ENCODE measurements at regions not wholly inside any gene's neighbourhood (a gene's known extent, or its start where the extent isn't known, plus 50 kb on each side); places are given as distances from the start of the nearest gene placed in this dataset.

DNA sequence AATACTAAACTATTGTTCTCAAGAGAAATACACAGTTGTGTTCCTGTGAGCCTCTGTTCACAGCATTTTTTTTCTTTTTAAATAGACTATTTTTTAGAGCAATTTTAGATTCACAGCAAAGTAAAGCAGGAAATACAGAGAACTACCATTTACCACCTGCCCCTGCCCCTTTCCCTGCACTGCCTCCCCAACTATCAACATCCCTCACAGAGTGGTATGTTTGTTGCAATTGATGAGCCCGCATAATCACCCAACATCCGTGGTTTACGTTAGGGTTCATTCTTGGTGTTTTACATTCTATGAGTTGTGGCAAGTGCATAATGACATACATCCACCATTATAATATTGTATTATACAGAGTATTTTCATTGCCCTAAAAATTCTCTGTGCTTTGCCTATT is 71.6 kb upstream of the TNFAIP3 start:
- H3K4me1 ChIP-seq (ENCODE audit: control insufficient read depth, extremely low read depth, insufficient read depth, low read length), result no peaks in the 10 kb centered on the region
- TF ChIP-seq EZH2 (IDR thresholded peaks at IDR 0.05; ENCODE audit: low read length, missing control alignments), result no peak
- TF ChIP-seq, protein P1, sequence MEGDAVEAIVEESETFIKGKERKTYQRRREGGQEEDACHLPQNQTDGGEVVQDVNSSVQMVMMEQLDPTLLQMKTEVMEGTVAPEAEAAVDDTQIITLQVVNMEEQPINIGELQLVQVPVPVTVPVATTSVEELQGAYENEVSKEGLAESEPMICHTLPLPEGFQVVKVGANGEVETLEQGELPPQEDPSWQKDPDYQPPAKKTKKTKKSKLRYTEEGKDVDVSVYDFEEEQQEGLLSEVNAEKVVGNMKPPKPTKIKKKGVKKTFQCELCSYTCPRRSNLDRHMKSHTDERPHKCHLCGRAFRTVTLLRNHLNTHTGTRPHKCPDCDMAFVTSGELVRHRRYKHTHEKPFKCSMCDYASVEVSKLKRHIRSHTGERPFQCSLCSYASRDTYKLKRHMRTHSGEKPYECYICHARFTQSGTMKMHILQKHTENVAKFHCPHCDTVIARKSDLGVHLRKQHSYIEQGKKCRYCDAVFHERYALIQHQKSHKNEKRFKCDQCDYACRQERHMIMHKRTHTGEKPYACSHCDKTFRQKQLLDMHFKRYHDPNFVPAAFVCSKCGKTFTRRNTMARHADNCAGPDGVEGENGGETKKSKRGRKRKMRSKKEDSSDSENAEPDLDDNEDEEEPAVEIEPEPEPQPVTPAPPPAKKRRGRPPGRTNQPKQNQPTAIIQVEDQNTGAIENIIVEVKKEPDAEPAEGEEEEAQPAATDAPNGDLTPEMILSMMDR (conservative IDR thresholded peaks at IDR 0.05 in 1 of 2, IDR thresholded peaks at IDR 0.05 in 1 of 2; ENCODE audit: low read depth in 1 of 2, low read length in 2 of 2), result no peak
- no peaks in the 10 kb centered on the region for H4K20me1 ChIP-seq (ENCODE audit: control insufficient read depth, extremely low read depth, insufficient read depth, low read length)
- no peak overlapping the region for H2AFZ ChIP-seq (ENCODE audit: low read length)
- H3K27ac ChIP-seq (ENCODE audit: insufficient read depth, low read length), result no peak overlapping the region
- no peaks in the 10 kb centered on the region for H3K27me3 ChIP-seq (ENCODE audit: control insufficient read depth, insufficient read depth, low read length)
- no peak overlapping the region for H3K9ac ChIP-seq (ENCODE audit: insufficient read depth, low read length)
- no peaks in the 10 kb centered on the region for H3K79me2 ChIP-seq (ENCODE audit: control insufficient read depth, insufficient read depth, low read length)
- H3K4me3 ChIP-seq (replicated peaks in 1 of 4; ENCODE audit: control extremely low read depth in 1 of 4, insufficient read depth in 1 of 4, low read depth in 3 of 4, low read length in 4 of 4), result no peak overlapping the region
- no peak for DNase-seq (ENCODE audit: low read depth in 2 of 2)
- H3K36me3 ChIP-seq (ENCODE audit: control insufficient read depth, insufficient read depth, low read length), result no peaks in the 10 kb centered on the region
- H3K9me3 ChIP-seq (ENCODE audit: control insufficient read depth, insufficient read depth, low read depth, low read length), result no peaks in the 10 kb centered on the region
- no peak overlapping the region for H3K4me2 ChIP-seq (ENCODE audit: extremely low read depth, insufficient read depth, low read length)

DNA sequence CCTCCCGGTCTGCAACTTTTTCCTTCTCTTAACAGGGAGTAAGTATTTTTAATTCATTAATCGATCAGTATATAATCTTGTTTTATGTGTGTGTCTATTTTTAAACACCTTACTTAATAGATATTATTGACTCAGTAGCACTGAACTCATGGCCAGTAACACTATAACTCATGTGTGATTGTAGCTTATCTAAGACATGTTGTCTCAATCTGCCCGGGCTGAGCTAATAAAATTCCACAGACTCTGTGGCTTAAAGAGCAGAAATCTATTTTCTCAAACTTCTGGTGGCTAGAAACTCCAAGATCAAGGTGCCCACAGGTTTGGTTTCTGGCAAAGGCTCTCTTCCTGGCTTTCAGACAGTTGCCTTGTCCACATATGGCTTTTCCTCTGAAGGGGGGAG is 68.8 kb upstream of the TNFAIP3 start:
- peak in 1 of 2 donors; percentile 63 for DNase-seq (ENCODE audit: low read depth in 2 of 2)
- Histone ChIP-seq H3K79me2 (ENCODE audit: control insufficient read depth, insufficient read depth, low read length) (no peaks in the 10 kb centered on the region), H3K27me3 (ENCODE audit: control insufficient read depth, insufficient read depth, low read length) (no peaks in the 10 kb centered on the region), H2AFZ (ENCODE audit: low read length) (no peak overlapping the region), H3K4me2 (ENCODE audit: extremely low read depth, insufficient read depth, low read length) (no peak overlapping the region), H3K4me1 (ENCODE audit: control insufficient read depth, extremely low read depth, insufficient read depth, low read length) (no peaks in the 10 kb centered on the region), H4K20me1 (ENCODE audit: control insufficient read depth, extremely low read depth, insufficient read depth, low read length) (no peaks in the 10 kb centered on the region), H3K4me3 (replicated peaks in 1 of 4; ENCODE audit: control extremely low read depth in 1 of 4, insufficient read depth in 1 of 4, low read depth in 3 of 4, low read length in 4 of 4) (no peak overlapping the region), H3K9me3 (ENCODE audit: control insufficient read depth, insufficient read depth, low read depth, low read length) (no peaks in the 10 kb centered on the region), H3K9ac (ENCODE audit: insufficient read depth, low read length) (no peak overlapping the region), H3K36me3 (ENCODE audit: control insufficient read depth, insufficient read depth, low read length) (no peaks in the 10 kb centered on the region), H3K27ac (ENCODE audit: insufficient read depth, low read length) (no peak overlapping the region)
- no peak for TF ChIP-seq EZH2 (IDR thresholded peaks at IDR 0.05; ENCODE audit: low read length, missing control alignments)
- TF ChIP-seq, protein P1 (conservative IDR thresholded peaks at IDR 0.05 in 1 of 2, IDR thresholded peaks at IDR 0.05 in 1 of 2; ENCODE audit: low read depth in 1 of 2, low read length in 2 of 2), result no peak

DNA sequence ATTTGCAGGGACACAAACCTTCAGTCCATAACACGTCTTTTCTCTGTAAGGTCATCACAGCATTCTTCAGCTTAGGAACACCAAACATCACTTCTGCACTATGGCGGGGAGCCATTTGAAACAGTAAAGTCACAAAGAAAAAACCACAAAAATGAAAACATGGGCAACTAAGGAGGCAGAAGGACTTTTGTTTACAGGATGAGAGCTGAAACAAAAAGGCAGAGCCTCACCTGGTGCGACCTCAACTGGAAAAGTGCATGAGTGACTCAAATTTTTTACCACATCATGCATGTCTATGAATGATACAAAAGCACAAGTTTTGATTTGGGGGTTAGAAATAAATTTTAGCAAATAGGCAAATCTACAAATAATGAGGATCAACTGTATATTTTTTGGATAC is 68.2 kb upstream of the TNFAIP3 start:
- no peak overlapping the region for H3K4me3 ChIP-seq (replicated peaks in 1 of 4; ENCODE audit: control extremely low read depth in 1 of 4, insufficient read depth in 1 of 4, low read depth in 3 of 4, low read length in 4 of 4)
- TF ChIP-seq, protein P1 (conservative IDR thresholded peaks at IDR 0.05 in 1 of 2, IDR thresholded peaks at IDR 0.05 in 1 of 2; ENCODE audit: low read depth in 1 of 2, low read length in 2 of 2), result no peak
- no peak for TF ChIP-seq EZH2 (IDR thresholded peaks at IDR 0.05; ENCODE audit: low read length, missing control alignments)
- no peak overlapping the region for H3K4me2 ChIP-seq (ENCODE audit: extremely low read depth, insufficient read depth, low read length)
- H3K27ac ChIP-seq (ENCODE audit: insufficient read depth, low read length), result no peak overlapping the region
- H3K27me3 ChIP-seq (ENCODE audit: control insufficient read depth, insufficient read depth, low read length), result no peaks in the 10 kb centered on the region
- H4K20me1 ChIP-seq (ENCODE audit: control insufficient read depth, extremely low read depth, insufficient read depth, low read length), result no peaks in the 10 kb centered on the region
- H3K36me3 ChIP-seq (ENCODE audit: control insufficient read depth, insufficient read depth, low read length), result no peaks in the 10 kb centered on the region
- H3K9ac ChIP-seq (ENCODE audit: insufficient read depth, low read length), result no peak overlapping the region
- H3K79me2 ChIP-seq (ENCODE audit: control insufficient read depth, insufficient read depth, low read length), result no peaks in the 10 kb centered on the region
- H2AFZ ChIP-seq (ENCODE audit: low read length), result no peak overlapping the region
- no peaks in the 10 kb centered on the region for H3K9me3 ChIP-seq (ENCODE audit: control insufficient read depth, insufficient read depth, low read depth, low read length)
- H3K4me1 ChIP-seq (ENCODE audit: control insufficient read depth, extremely low read depth, insufficient read depth, low read length), result no peaks in the 10 kb centered on the region
- DNase-seq (ENCODE audit: low read depth in 2 of 2), result peak in 1 of 2 donors; percentile 48
